WERI-Rb-1 (cell line): ENCODE measurements at regions not wholly inside any gene's neighbourhood (a gene's known extent, or its start where the extent isn't known, plus 50 kb on each side); places are given as distances from the start of the nearest gene placed in this dataset.

Experiments used
- DNase-seq: peaks from one replicate; pipeline ENCODE4 v3.0.0-alpha.2; 2020
- H3K27ac ChIP-seq: fragments of 250-450 bp; sonication (Bioruptor Pico); 2 replicates; pipeline ENCODE4 v1.5.1; 2020; ENCODE audit warnings: mild to moderate bottlenecking, moderate library complexity
- H3K27me3 ChIP-seq: fragments of 250-450 bp; sonication (Bioruptor Pico); 2 replicates; pipeline ENCODE4 v1.5.1; 2021; ENCODE audit warnings: mild to moderate bottlenecking, low read depth, moderate library complexity; ENCODE audit not compliant: insufficient read depth, severe bottlenecking
- H3K36me3 ChIP-seq: fragments of 250-450 bp; sonication (Bioruptor Pico); 2 replicates; pipeline ENCODE4 v1.5.1; 2020; ENCODE audit warnings: mild to moderate bottlenecking, moderate library complexity
- H3K4me3 ChIP-seq: 2 replicates; pipeline ENCODE4 v1.5.1; 2011; ENCODE audit warnings: low read depth, mild to moderate bottlenecking, control low read depth, low read length
- H3K9me3 ChIP-seq: fragments of 250-450 bp; sonication (Bioruptor Pico); 2 replicates; pipeline ENCODE4 v1.5.1; 2021; ENCODE audit warnings: mild to moderate bottlenecking, moderate library complexity; ENCODE audit not compliant: severe bottlenecking
- TF ChIP-seq, protein P1 (sequence below): IDR thresholded peaks from 2 replicates; pipeline ENCODE4 v1.5.1; 2011; ENCODE audit warnings: low read depth, mild to moderate bottlenecking, control low read depth, inconsistent platforms, low read length

- Histone ChIP-seq H3K27ac (peak overlapping the region; percentile 21), H3K27me3 (no peaks in the 10 kb centered on the region), H3K9me3 (no peaks in the 10 kb centered on the region), H3K4me3 (no peak overlapping the region), H3K36me3 (no peaks in the 10 kb centered on the region)
- TF ChIP-seq, protein P1, sequence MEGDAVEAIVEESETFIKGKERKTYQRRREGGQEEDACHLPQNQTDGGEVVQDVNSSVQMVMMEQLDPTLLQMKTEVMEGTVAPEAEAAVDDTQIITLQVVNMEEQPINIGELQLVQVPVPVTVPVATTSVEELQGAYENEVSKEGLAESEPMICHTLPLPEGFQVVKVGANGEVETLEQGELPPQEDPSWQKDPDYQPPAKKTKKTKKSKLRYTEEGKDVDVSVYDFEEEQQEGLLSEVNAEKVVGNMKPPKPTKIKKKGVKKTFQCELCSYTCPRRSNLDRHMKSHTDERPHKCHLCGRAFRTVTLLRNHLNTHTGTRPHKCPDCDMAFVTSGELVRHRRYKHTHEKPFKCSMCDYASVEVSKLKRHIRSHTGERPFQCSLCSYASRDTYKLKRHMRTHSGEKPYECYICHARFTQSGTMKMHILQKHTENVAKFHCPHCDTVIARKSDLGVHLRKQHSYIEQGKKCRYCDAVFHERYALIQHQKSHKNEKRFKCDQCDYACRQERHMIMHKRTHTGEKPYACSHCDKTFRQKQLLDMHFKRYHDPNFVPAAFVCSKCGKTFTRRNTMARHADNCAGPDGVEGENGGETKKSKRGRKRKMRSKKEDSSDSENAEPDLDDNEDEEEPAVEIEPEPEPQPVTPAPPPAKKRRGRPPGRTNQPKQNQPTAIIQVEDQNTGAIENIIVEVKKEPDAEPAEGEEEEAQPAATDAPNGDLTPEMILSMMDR = no peak
- DNase-seq = no peak
Observed at GRCh38 chr4:138805736-138806135, 209.8 kb upstream of the NOCT start.

DNA sequence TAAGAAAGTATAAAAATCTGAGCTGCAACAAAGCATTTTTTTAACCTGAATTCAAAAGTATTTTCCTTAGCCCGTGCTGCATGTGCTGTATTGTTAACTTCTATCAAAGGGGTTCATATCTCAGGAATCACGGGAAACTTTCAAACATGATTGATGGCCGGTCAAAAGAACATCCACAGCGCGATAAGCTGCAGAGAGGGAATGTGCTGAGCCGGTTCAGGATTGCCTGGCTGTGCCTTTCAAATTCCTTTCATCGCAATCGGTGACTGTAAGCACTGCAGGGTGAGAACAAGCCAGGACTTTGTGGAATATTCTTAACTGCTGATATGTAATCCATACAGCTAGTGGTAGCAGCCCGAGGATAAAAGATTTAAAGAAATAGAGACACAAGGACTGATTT lies 210.9 kb upstream of the NOCT start:
- DNase-seq = peak; percentile 43
- Histone ChIP-seq H3K4me3 (no peak overlapping the region), H3K9me3 (no peaks in the 10 kb centered on the region), H3K27me3 (no peaks in the 10 kb centered on the region), H3K36me3 (no peaks in the 10 kb centered on the region), H3K27ac (peak overlapping the region; percentile 19)
- TF ChIP-seq, protein P1 = no peak

DNA sequence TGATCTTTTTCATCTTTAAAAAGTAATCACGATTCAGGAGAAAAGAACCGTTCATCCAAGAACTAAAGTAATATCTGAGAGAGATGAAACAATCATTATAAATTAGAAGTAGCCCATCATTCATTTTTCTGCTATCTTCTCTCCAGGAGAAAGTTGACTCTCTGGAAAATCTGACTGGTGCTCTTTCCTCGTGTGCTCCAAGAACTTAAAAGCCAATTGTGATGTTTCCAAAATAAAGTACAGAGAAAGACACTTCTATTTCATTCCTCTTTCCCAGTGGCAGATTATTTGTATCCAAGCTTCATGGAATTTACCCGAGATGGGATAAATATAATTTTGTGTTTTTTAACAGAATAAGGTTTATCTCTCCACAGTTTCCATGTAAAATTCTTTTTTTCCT lies 212.5 kb upstream of the NOCT start:
- Histone ChIP-seq H3K4me3 (no peak overlapping the region), H3K36me3 (no peaks in the 10 kb centered on the region), H3K9me3 (no peaks in the 10 kb centered on the region), H3K27ac (no peak overlapping the region), H3K27me3 (no peaks in the 10 kb centered on the region)
- TF ChIP-seq, protein P1 = no peak
- DNase-seq = no peak

DNA sequence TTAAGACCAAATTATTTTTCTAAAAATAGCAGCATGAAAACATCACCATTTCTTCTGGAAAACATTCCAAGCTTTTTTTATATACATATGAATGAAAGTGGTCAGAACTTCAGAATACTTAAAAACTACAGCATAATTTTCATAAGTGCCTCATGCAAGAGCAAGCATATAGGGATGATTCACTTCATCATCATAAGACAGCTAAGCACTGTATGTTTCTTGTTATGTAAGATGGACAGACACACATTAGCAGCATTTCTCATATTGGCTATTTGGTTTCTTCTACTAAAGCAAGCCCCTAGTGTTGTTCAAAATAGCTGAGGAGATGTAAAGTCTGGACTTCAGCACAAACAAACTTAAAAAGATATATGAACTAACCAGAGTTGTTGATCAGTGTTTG lies 213.1 kb upstream of the NOCT start:
- Histone ChIP-seq H3K27ac (no peak overlapping the region), H3K9me3 (no peaks in the 10 kb centered on the region), H3K4me3 (no peak overlapping the region), H3K36me3 (no peaks in the 10 kb centered on the region), H3K27me3 (no peaks in the 10 kb centered on the region)
- no peak for DNase-seq
- TF ChIP-seq, protein P1 = no peak

GRCh38 chr4:138800421-138800820 lies 215.2 kb upstream of the NOCT start:
- TF ChIP-seq, protein P1 = no peak
- Histone ChIP-seq H3K27me3 (no peaks in the 10 kb centered on the region), H3K27ac (no peak overlapping the region), H3K36me3 (no peaks in the 10 kb centered on the region), H3K4me3 (no peak overlapping the region), H3K9me3 (no peaks in the 10 kb centered on the region)
- DNase-seq = no peak

GRCh38 chr4:138798404-138798803 lies 217.2 kb upstream of the NOCT start:
- Histone ChIP-seq H3K4me3 (no peak overlapping the region), H3K27me3 (no peaks in the 10 kb centered on the region), H3K9me3 (no peaks in the 10 kb centered on the region), H3K27ac (no peak overlapping the region), H3K36me3 (no peaks in the 10 kb centered on the region)
- TF ChIP-seq, protein P1 = no peak
- DNase-seq = no peak
